B cell (primary cell): ENCODE measurements at regions not wholly inside any gene's neighbourhood (a gene's known extent, or its start where the extent isn't known, plus 50 kb on each side); places are given as distances from the start of the nearest gene placed in this dataset.

Source experiments
- ATAC-seq: fragments of 200-7000 bp; cut with Tn5 transposase; one replicate; pipeline ENCODE4 v1.10.0; 2021; ENCODE audit warnings: low read depth, mild to moderate bottlenecking, moderate number of reproducible peaks, moderate library complexity
- CTCF ChIA-PET: fragments of 350-600 bp; sonication (Branson Sonifier 250); formaldehyde crosslinking; loops from one replicate; lab custom pipeline; 2021; ENCODE audit warnings: antibody characterized with exemption, inconsistent platforms; lab: Charles Lee
- POLR2A ChIA-PET: fragments of 350-600 bp; sonication (Branson Sonifier 250); formaldehyde crosslinking; loops from one replicate; lab custom pipeline; 2021; ENCODE audit warnings: antibody characterized with exemption; lab: Charles Lee
- DNase-seq: peaks from one replicate; pipeline ENCODE4 v3.0.0; 2013
- H2AFZ ChIP-seq: 2 replicates; pipeline ENCODE4 v1.6.1; 2012; ENCODE audit warnings: mild to moderate bottlenecking, low read depth, low read length; ENCODE audit not compliant: insufficient read depth, poor library complexity, severe bottlenecking
- H3K27ac ChIP-seq, 2 donors: 1 replicate in 1 of 2; 2 replicates in 1 of 2; pipeline ENCODE4 v1.5.1; 2012 to 2013; ENCODE audit warnings: low read length in 2 of 2, mild to moderate bottlenecking in 2 of 2, moderate library complexity in 1 of 2
- H3K27me3 ChIP-seq, 4 experiments: fragments of 200-600 bp in 1 of 4; sonication (generic) in 1 of 4; replicated peaks in 1 of 4; 1 replicate in 2 of 4; 2 replicates in 2 of 4; pipeline versions ENCODE4 v1.6.1 to v1.7.0; 2013 to 2016; ENCODE audit warnings: low read length in 3 of 4, mild to moderate bottlenecking in 2 of 4, mixed read lengths in 1 of 4, moderate library complexity in 1 of 4; ENCODE audit not compliant: insufficient read depth in 4 of 4, control insufficient read depth in 3 of 4; ENCODE audit errors: control extremely low read depth in 1 of 4
- H3K36me3 ChIP-seq, 2 experiments: replicated peaks in 1 of 2; 1 replicate in 1 of 2; 2 replicates in 1 of 2; pipeline versions ENCODE4 v1.6.1 to v1.7.1; 2013; ENCODE audit warnings: low read length in 1 of 2; ENCODE audit not compliant: insufficient read depth in 2 of 2, control insufficient read depth in 1 of 2; ENCODE audit errors: control extremely low read depth in 1 of 2, extremely low read depth in 1 of 2
- H3K4me1 ChIP-seq, 2 donors: fragments of 200-600 bp in 1 of 2; sonication (generic) in 1 of 2; 1 replicate in 1 of 2; 2 replicates in 1 of 2; pipeline versions ENCODE4 v1.5.1 to v1.6.1; 2013 to 2017; ENCODE audit warnings: low read length in 2 of 2; ENCODE audit not compliant: control insufficient read depth in 2 of 2, insufficient read depth in 2 of 2
- H3K4me2 ChIP-seq: replicated peaks from 2 replicates; pipeline ENCODE3; 2012; ENCODE audit warnings: mild to moderate bottlenecking, low read depth, low read length; ENCODE audit not compliant: poor library complexity, severe bottlenecking
- H3K4me3 ChIP-seq, 5 experiments: fragments of 200-600 bp in 1 of 5; sonication (generic) in 1 of 5; 1 replicate in 3 of 5; 2 replicates in 2 of 5; pipeline versions ENCODE4 v1.5.1 to v1.7.0; 2011 to 2016; ENCODE audit warnings: low read length in 4 of 5, mild to moderate bottlenecking in 4 of 5, low read depth in 2 of 5, control low read depth in 1 of 5, moderate library complexity in 1 of 5; ENCODE audit not compliant: insufficient read depth in 1 of 5; ENCODE audit errors: control extremely low read depth in 1 of 5, extremely low read depth in 1 of 5
- H3K79me2 ChIP-seq: fragments of 200-600 bp; sonication (generic); one replicate; pipeline ENCODE4 v1.6.0; 2016; ENCODE audit warnings: low read length; ENCODE audit not compliant: control insufficient read depth, insufficient read depth
- H3K9ac ChIP-seq: fragments of 200-600 bp; sonication (generic); 2 replicates; pipeline ENCODE4 v1.6.1; 2017; ENCODE audit warnings: mild to moderate bottlenecking, low read length, moderate library complexity
- H3K9me3 ChIP-seq, 3 donors: one replicate each; pipeline versions ENCODE4 v1.6.1 to v1.7.1; 2013; ENCODE audit warnings: low read length in 2 of 3; ENCODE audit not compliant: control insufficient read depth in 2 of 3, insufficient read depth in 1 of 3; ENCODE audit errors: control extremely low read depth in 1 of 3
- H4K20me1 ChIP-seq: 2 replicates; pipeline ENCODE4 v1.6.0; 2012; ENCODE audit warnings: mild to moderate bottlenecking, low read length; ENCODE audit not compliant: insufficient read depth, control insufficient read depth, poor library complexity, severe bottlenecking
- H3K27ac Mint-ChIP-seq: one replicate; pipeline ENCODE4 v1.8.0; 2021; ENCODE audit warnings: mixed read lengths
- H3K27me3 Mint-ChIP-seq: one replicate; pipeline ENCODE4 v1.8.0; 2021; ENCODE audit warnings: mixed read lengths
- H3K4me1 Mint-ChIP-seq: one replicate; pipeline ENCODE4 v1.8.0; 2021; ENCODE audit warnings: mixed read lengths
- H3K4me3 Mint-ChIP-seq: one replicate; pipeline ENCODE4 v1.8.0; 2021; ENCODE audit warnings: mixed read lengths
- H3K9me3 Mint-ChIP-seq: one replicate; pipeline ENCODE4 v1.8.0; 2022; ENCODE audit warnings: mixed read lengths; ENCODE audit not compliant: insufficient read depth
- CTCF ChIP-seq: fragments of 200-600 bp; IDR thresholded peaks from one replicate; pipeline ENCODE4 v1.8.0; 2022; ENCODE audit warnings: antibody characterized with exemption, mild to moderate bottlenecking
- EZH2 ChIP-seq: IDR thresholded peaks from 2 replicates; pipeline ENCODE4 v1.6.1; 2012; ENCODE audit warnings: borderline replicate concordance, low read depth, mild to moderate bottlenecking, moderate library complexity, low read length; ENCODE audit not compliant: insufficient read depth, poor library complexity, severe bottlenecking
- WGBS: methylation state at CpG from one replicate; pipeline ENCODE4 v1.1.5; 2013; ENCODE audit warnings: missing lambda C conversion rate; ENCODE audit not compliant: insufficient coverage; 5-methylcytosine and 5-hydroxymethylcytosine counted together
- intact Hi-C: fragments of 100-400 bp; cut with micrococcal nuclease; formaldehyde crosslinking; loops from one replicate; pipeline ENCODE4 v1.10.0; 2022

- peaks cover 5% of the 10 kb centered on the region for H3K9me3 Mint-ChIP-seq
- H3K9ac ChIP-seq, result no peak overlapping the region
- ChIA-PET CTCF (no interaction called here), POLR2A (no interaction called here)
- no peak overlapping the region for H3K27ac Mint-ChIP-seq
- no peaks in the 10 kb centered on the region for H3K27me3 Mint-ChIP-seq
- no peak overlapping the region for H3K4me3 Mint-ChIP-seq
- DNase-seq (no peak), ATAC-seq (no peak)
- no peaks in the 10 kb centered on the region for H3K36me3 ChIP-seq
- WGBS, result no CpG with 5 or more reads among the region's 1 CpG
- H4K20me1 ChIP-seq, result no peaks in the 10 kb centered on the region
- TF ChIP-seq EZH2 (no peak), CTCF (no peak)
- H3K4me3 ChIP-seq, result no peak overlapping the region
- H3K9me3 ChIP-seq, result peaks cover 0 to 11% (median 1%) of the 10 kb centered on the region in 3 donors
- intact Hi-C loops, result no loop called here
- no peak overlapping the region for H3K27ac ChIP-seq
- no peaks in the 10 kb centered on the region for H3K79me2 ChIP-seq
- H3K4me1 ChIP-seq, result no peaks in the 10 kb centered on the region
- no peak overlapping the region for H3K4me2 ChIP-seq
- H3K27me3 ChIP-seq, result no peaks in the 10 kb centered on the region
- H2AFZ ChIP-seq, result no peak overlapping the region
- no peaks in the 10 kb centered on the region for H3K4me1 Mint-ChIP-seq
These were observed 145.6 kb upstream of the KLHL1 start for GRCh38 chr13:70253834-70254233.

- ATAC-seq (no peak), DNase-seq (no peak)
- Histone ChIP-seq H3K27me3 (no peaks in the 10 kb centered on the region), H3K36me3 (no peaks in the 10 kb centered on the region), H4K20me1 (no peaks in the 10 kb centered on the region), H3K9me3 (peaks cover 0 to 11% (median 1%) of the 10 kb centered on the region in 3 donors), H3K9ac (no peak overlapping the region), H3K4me3 (no peak overlapping the region), H3K4me1 (no peaks in the 10 kb centered on the region), H3K79me2 (no peaks in the 10 kb centered on the region), H3K4me2 (no peak overlapping the region), H3K27ac (no peak overlapping the region), H2AFZ (no peak overlapping the region)
- Mint-ChIP-seq H3K4me1 (no peaks in the 10 kb centered on the region), H3K27me3 (no peaks in the 10 kb centered on the region), H3K4me3 (no peak overlapping the region), H3K9me3 (peaks cover 5% of the 10 kb centered on the region), H3K27ac (no peak overlapping the region)
- POLR2A ChIA-PET, result no interaction called here
- CTCF ChIA-PET, result no interaction called here
- TF ChIP-seq EZH2 (no peak), CTCF (no peak)
- intact Hi-C loops, result no loop called here
- no CpG with 5 or more reads among the region's 2 CpGs for WGBS
These were observed 145.2 kb upstream of the KLHL1 start for GRCh38 chr13:70253411-70253810.
